ENCODE measurements at regions not wholly inside any gene's neighbourhood (a gene's known extent, or its start where the extent isn't known, plus 50 kb on each side); places are given as distances from the start of the nearest gene placed in this dataset.
A peak's percentile ranks its signal among the peaks of the same experiment; 100 is the strongest.

GRCh38 chr3:81910244-81910852 lies 148.9 kb upstream of the GBE1 start:
- TF ChIP-seq CTCF (IDR thresholded peaks at IDR 0.05) (peak; percentile 45 to 82 (median 74)), POLR2A (IDR thresholded peaks at IDR 0.05) (no peak)

Data from heart left ventricle (tissue), 13 donors.